Right lobe of liver (tissue), 6 donors: ENCODE measurements at regions not wholly inside any gene's neighbourhood (a gene's known extent, or its start where the extent isn't known, plus 50 kb on each side); places are given as distances from the start of the nearest gene placed in this dataset.

Experiments used
- ATAC-seq, 4 donors: fragments of 200-7000 bp; cut with Tn5 transposase; one replicate each; pipeline ENCODE4 v1.9.1; 2020; ENCODE audit warnings: mild to moderate bottlenecking in 4 of 4, moderate library complexity in 4 of 4
- DNase-seq, 3 donors: peaks; one replicate each; pipeline ENCODE4 v3.0.0-alpha.2; 2020
- H3K27ac ChIP-seq, 3 donors: fragments of 200-600 bp; one replicate each; pipeline ENCODE4 v1.8.0; 2022
- H3K27me3 ChIP-seq, 2 donors: fragments of 200-600 bp; one replicate each; pipeline ENCODE4 v1.8.0; 2022
- H3K36me3 ChIP-seq, 4 donors: fragments of 200-600 bp; sonication (generic) in 1 of 4; one replicate each; pipeline versions ENCODE4 v1.5.1 to v1.8.0; 2017 to 2022; ENCODE audit warnings: control low read depth in 1 of 4
- H3K4me1 ChIP-seq, 4 donors: fragments of 200-600 bp; sonication (generic) in 1 of 4; one replicate each; pipeline versions ENCODE4 v1.5.1 to v1.8.0; 2017 to 2022; ENCODE audit warnings: control low read depth in 1 of 4
- H3K4me3 ChIP-seq, 3 donors: fragments of 200-600 bp; one replicate each; pipeline ENCODE4 v1.8.0; 2022
- H3K9me3 ChIP-seq, 4 donors: fragments of 200-600 bp; sonication (generic) in 1 of 4; one replicate each; pipeline versions ENCODE4 v1.5.1 to v1.8.0; 2017 to 2022; ENCODE audit warnings: control low read depth in 1 of 4
- CTCF ChIP-seq, 4 donors: fragments of 200-600 bp in 3 of 4; fragments of 450-650 bp in 1 of 4; IDR thresholded peaks; one replicate each; pipeline versions ENCODE4 v1.5.1 to v1.8.0; 2016 to 2022; ENCODE audit warnings: antibody characterized with exemption in 4 of 4, mild to moderate bottlenecking in 2 of 4
- POLR2A ChIP-seq: fragments of 450-650 bp; IDR thresholded peaks from one replicate; pipeline ENCODE4 v1.6.1; 2017; ENCODE audit warnings: antibody characterized with exemption, mild to moderate bottlenecking
- WGBS: methylation state at CpG from one replicate; pipeline ENCODE4 v1.1.6; 2018; ENCODE audit warnings: low coverage, low lambda C conversion rate; ENCODE audit not compliant: insufficient coverage; ENCODE audit errors: missing lambda C conversion rate; 5-methylcytosine and 5-hydroxymethylcytosine counted together
- intact Hi-C, 2 donors: fragments of 100-400 bp; cut with DNase I; formaldehyde crosslinking; loops; one replicate each; pipeline versions ENCODE4 v1.11.2 to v1.14.1; 2022
- donor health status: DM: no; HTN: yes; CAD: no.
- donor health status: DM: no; HTN: no; CAD: no.
- donor health status: DM: no; HTN: no; CAD: no.
- donor health status: DM: no; HTN: yes; CAD: no.
- donor health status: DM: no; HTN: yes; CAD: no.

- no peak for ATAC-seq
- TF ChIP-seq POLR2A (no peak), CTCF (IDR thresholded peaks at IDR 0.05) (no peak)
- 49% methylated on average over 3 of the region's 3 CpGs for WGBS
- Histone ChIP-seq H3K4me1 (no peaks in the 10 kb centered on the region), H3K4me3 (no peak overlapping the region), H3K36me3 (no peaks in the 10 kb centered on the region), H3K27me3 (no peaks in the 10 kb centered on the region), H3K9me3 (no peaks in the 10 kb centered on the region), H3K27ac (no peak overlapping the region)
- intact Hi-C loops, result no loop called here
- DNase-seq, result no peak
These were observed 85.4 kb upstream of the TMEM260 start for GRCh38 chr14:56494167-56494566.

- no peak overlapping the region for H3K27ac ChIP-seq
- no peaks in the 10 kb centered on the region for H3K9me3 ChIP-seq
- no peak for DNase-seq
- no peak for ATAC-seq
- no peaks in the 10 kb centered on the region for H3K4me1 ChIP-seq
- no peaks in the 10 kb centered on the region for H3K27me3 ChIP-seq
- 70% methylated on average over 3 of the region's 3 CpGs for WGBS
- TF ChIP-seq POLR2A (no peak), CTCF (IDR thresholded peaks at IDR 0.05) (no peak)
- no peaks in the 10 kb centered on the region for H3K36me3 ChIP-seq
- intact Hi-C loops, result no loop called here
- H3K4me3 ChIP-seq, result no peak overlapping the region
These were observed 81.5 kb upstream of the TMEM260 start for GRCh38 chr14:56498112-56498511.

GRCh38 chr14:56501909-56502530, 77.6 kb upstream of the TMEM260 start:
- WGBS, result 42% methylated on average over 5 of the region's 5 CpGs
- Histone ChIP-seq H3K27ac (no peak overlapping the region), H3K4me3 (no peak overlapping the region), H3K27me3 (no peaks in the 10 kb centered on the region), H3K9me3 (no peaks in the 10 kb centered on the region), H3K4me1 (no peaks in the 10 kb centered on the region), H3K36me3 (no peaks in the 10 kb centered on the region)
- DNase-seq (no peak), ATAC-seq (no peak)
- intact Hi-C loops, result no loop called here
- TF ChIP-seq CTCF (IDR thresholded peaks at IDR 0.05) (no peak), POLR2A (no peak)

- no peaks in the 10 kb centered on the region for H3K36me3 ChIP-seq
- H3K4me1 ChIP-seq, result no peaks in the 10 kb centered on the region
- H3K9me3 ChIP-seq, result no peaks in the 10 kb centered on the region
- H3K27ac ChIP-seq, result no peak overlapping the region
- ATAC-seq (no peak), DNase-seq (no peak)
- no peaks in the 10 kb centered on the region for H3K27me3 ChIP-seq
- no peak overlapping the region for H3K4me3 ChIP-seq
- intact Hi-C loops, result no loop called here
- 66% methylated on average over 2 of the region's 2 CpGs for WGBS
- TF ChIP-seq CTCF (IDR thresholded peaks at IDR 0.05) (no peak), POLR2A (no peak)
These were observed 74.2 kb upstream of the TMEM260 start for GRCh38 chr14:56505361-56505760.

GRCh38 chr14:56512521-56512920, 67.1 kb upstream of the TMEM260 start:
- WGBS, result 74% methylated on average over 3 of the region's 3 CpGs
- intact Hi-C loops, result no loop called here

More at GRCh38 chr14:56512521-56512920, 67.1 kb upstream of the TMEM260 start:
- H3K36me3 ChIP-seq, result no peaks in the 10 kb centered on the region
- ATAC-seq (no peak), DNase-seq (no peak)
- H3K4me1 ChIP-seq, result no peaks in the 10 kb centered on the region
- no peaks in the 10 kb centered on the region for H3K27me3 ChIP-seq
- H3K9me3 ChIP-seq, result no peaks in the 10 kb centered on the region
- H3K27ac ChIP-seq, result no peak overlapping the region
- H3K4me3 ChIP-seq, result no peak overlapping the region
- TF ChIP-seq POLR2A (no peak), CTCF (IDR thresholded peaks at IDR 0.05) (no peak)
